AG09309 (cell line): ENCODE measurements at regions not wholly inside any gene's neighbourhood (a gene's known extent, or its start where the extent isn't known, plus 50 kb on each side); places are given as distances from the start of the nearest gene placed in this dataset.
"Not testable (repeated sequence)": the region's sequence is repeated elsewhere in the genome, so short reads cannot be mapped to it uniquely, and the experiment has no call there.

Experiments used
- DNase-seq: peaks from one replicate; pipeline ENCODE4 v3.0.0-alpha.2; 2010; ENCODE audit warnings: low read depth
- H3K4me3 ChIP-seq: 2 replicates; pipeline ENCODE4 v1.5.1; 2011; ENCODE audit warnings: mild to moderate bottlenecking, low read depth, low read length, moderate library complexity; ENCODE audit not compliant: control insufficient read depth
- CTCF ChIP-seq: IDR thresholded peaks from 2 replicates; pipeline ENCODE4 v1.5.1; 2011; ENCODE audit warnings: mild to moderate bottlenecking, low read depth, low read length, inconsistent platforms; ENCODE audit not compliant: insufficient read depth, control insufficient read depth; ENCODE audit errors: missing control alignments

GRCh38 chr3:170695486-170696064 lies 109.7 kb upstream of the SLC7A14 start:
- no peak overlapping the region for H3K4me3 ChIP-seq
- no peak for TF ChIP-seq CTCF
- no peak for DNase-seq

GRCh38 chr3:170692720-170693119 lies 106.8 kb upstream of the SLC7A14 start:
- DNase-seq, result no peak
- TF ChIP-seq CTCF, result no peak
- no peak overlapping the region for H3K4me3 ChIP-seq

GRCh38 chr3:170690661-170690981 lies 104.7 kb upstream of the SLC7A14 start:
- DNase-seq, result no peak
- TF ChIP-seq CTCF, result no peak
- H3K4me3 ChIP-seq, result no peak overlapping the region

GRCh38 chr3:170689893-170690660 lies 104.2 kb upstream of the SLC7A14 start:
- no peak for DNase-seq
- no peak overlapping the region for H3K4me3 ChIP-seq
- TF ChIP-seq CTCF, result peak; percentile 69

GRCh38 chr3:170689296-170689829 lies 103.5 kb upstream of the SLC7A14 start:
- no peak for TF ChIP-seq CTCF
- peak; percentile 72 for DNase-seq
- no peak overlapping the region for H3K4me3 ChIP-seq

GRCh38 chr3:170688222-170688621 lies 102.3 kb upstream of the SLC7A14 start:
- not testable (repeated sequence) for H3K4me3 ChIP-seq, DNase-seq

- TF ChIP-seq CTCF, result no peak
- no peak overlapping the region for H3K4me3 ChIP-seq
- DNase-seq, result no peak
Measured at GRCh38 chr3:170680593-170680992, 94.7 kb upstream of the SLC7A14 start.
